GM23338 (cell line): ENCODE measurements at regions not wholly inside any gene's neighbourhood (a gene's known extent, or its start where the extent isn't known, plus 50 kb on each side); places are given as distances from the start of the nearest gene placed in this dataset.
"Not testable (repeated sequence)": the region's sequence is repeated elsewhere in the genome, so short reads cannot be mapped to it uniquely, and the experiment has no call there.

Source experiments
- ATAC-seq: fragments of 200-7000 bp; cut with Tn5 transposase; 3 replicates; pipeline ENCODE4 v1.9.1; 2020
- DNase-seq: peaks from one replicate; pipeline ENCODE4 v3.0.0-alpha.2; 2015; ENCODE audit warnings: low spot score
- H2AFZ ChIP-seq: fragments of 200-600 bp; sonication (generic); 2 replicates; pipeline ENCODE4 v1.8.0; 2016; ENCODE audit warnings: antibody characterized with exemption, mild to moderate bottlenecking, moderate library complexity
- H3F3A ChIP-seq: fragments of 200-600 bp; sonication (generic); replicated peaks from 2 replicates; pipeline ENCODE4 v1.8.0; 2017; ENCODE audit warnings: antibody characterized with exemption, mixed run types, low read depth
- H3K27ac ChIP-seq: fragments of 200-600 bp; sonication (generic); 2 replicates; pipeline ENCODE4 v1.6.1; 2016; ENCODE audit warnings: low read depth
- H3K27me3 ChIP-seq: fragments of 200-600 bp; sonication (generic); 2 replicates; pipeline ENCODE4 v1.8.0; 2016; ENCODE audit warnings: mild to moderate bottlenecking, mixed run types, moderate library complexity; ENCODE audit not compliant: insufficient read depth
- H3K36me3 ChIP-seq: fragments of 200-600 bp; sonication (generic); 2 replicates; pipeline ENCODE4 v1.8.0; 2016; ENCODE audit warnings: mild to moderate bottlenecking; ENCODE audit not compliant: insufficient read depth
- H3K4me1 ChIP-seq: fragments of 200-600 bp; sonication (generic); 2 replicates; pipeline ENCODE4 v1.8.0; 2016; ENCODE audit warnings: mild to moderate bottlenecking, moderate library complexity; ENCODE audit not compliant: insufficient read depth
- H3K4me2 ChIP-seq: fragments of 200-600 bp; sonication (generic); 2 replicates; pipeline ENCODE4 v1.7.1; 2017; ENCODE audit warnings: mixed run types
- H3K4me3 ChIP-seq: fragments of 200-600 bp; sonication (generic); 2 replicates; pipeline ENCODE4 v1.6.1; 2016; ENCODE audit warnings: mixed run types
- H3K79me2 ChIP-seq: fragments of 200-600 bp; sonication (generic); replicated peaks from 2 replicates; pipeline ENCODE4 v1.8.0; 2017; ENCODE audit warnings: mild to moderate bottlenecking; ENCODE audit not compliant: insufficient read depth
- H3K9me2 ChIP-seq: fragments of 200-600 bp; sonication (generic); 2 replicates; pipeline ENCODE4 v1.8.0; 2017; ENCODE audit not compliant: insufficient read depth
- H4K20me1 ChIP-seq: fragments of 200-600 bp; sonication (generic); replicated peaks from 2 replicates; pipeline ENCODE4 v1.8.0; 2017; ENCODE audit warnings: mild to moderate bottlenecking; ENCODE audit not compliant: insufficient read depth
- H3K27ac Mint-ChIP-seq: 2 replicates; pipeline ENCODE4 v1.8.0; 2020; ENCODE audit warnings: inconsistent platforms, mild to moderate bottlenecking, moderate library complexity, mixed read lengths
- H3K27me3 Mint-ChIP-seq: 3 replicates; pipeline ENCODE4 v1.8.0; 2022; ENCODE audit warnings: low read depth, mild to moderate bottlenecking, moderate library complexity, mixed read lengths, inconsistent platforms; ENCODE audit not compliant: insufficient read depth, poor library complexity
- H3K36me3 Mint-ChIP-seq: 3 replicates; pipeline ENCODE4 v1.8.0; 2021; ENCODE audit warnings: low read depth, mild to moderate bottlenecking, inconsistent platforms, moderate library complexity, mixed read lengths
- H3K4me1 Mint-ChIP-seq: 3 replicates; pipeline ENCODE4 v1.8.0; 2020; ENCODE audit warnings: mild to moderate bottlenecking, inconsistent platforms, mixed read lengths
- H3K4me3 Mint-ChIP-seq: 3 replicates; pipeline ENCODE4 v1.8.0; 2021; ENCODE audit warnings: moderate library complexity, mild to moderate bottlenecking, inconsistent platforms, mixed read lengths
- H3K9me3 Mint-ChIP-seq: 3 replicates; pipeline ENCODE4 v1.8.0; 2020; ENCODE audit warnings: moderate library complexity, mild to moderate bottlenecking, inconsistent platforms, mixed read lengths
- CREB1 ChIP-seq: fragments of 250-450 bp; sonication (Bioruptor Pico); IDR thresholded peaks from 2 replicates; pipeline ENCODE4 v1.5.0; 2020; ENCODE audit warnings: low read depth, mild to moderate bottlenecking, moderate library complexity
- CTCF ChIP-seq, 2 experiments: fragments of 200-600 bp in 1 of 2; sonication (generic) in 1 of 2; conservative IDR thresholded peaks; 2 replicates each; pipeline versions ENCODE4 v1.5.1 to v1.6.1; 2016 to 2017; ENCODE audit warnings: antibody characterized with exemption in 2 of 2, low read depth in 2 of 2, mild to moderate bottlenecking in 2 of 2, moderate library complexity in 1 of 2
- ETS1 ChIP-seq: IDR thresholded peaks from 2 replicates; pipeline ENCODE4 v1.6.1; 2016; ENCODE audit warnings: antibody characterized with exemption
- EZH2 ChIP-seq: fragments of 200-600 bp; sonication (generic); IDR thresholded peaks from one replicate; pipeline ENCODE4 v1.8.0; 2017; ENCODE audit warnings: antibody characterized with exemption, mild to moderate bottlenecking, low read depth; ENCODE audit not compliant: unreplicated experiment
- EZH2phosphoT487 ChIP-seq: fragments of 200-600 bp; sonication (generic); IDR thresholded peaks from one replicate; pipeline ENCODE4 v1.8.1; 2018; ENCODE audit warnings: antibody characterized with exemption; ENCODE audit not compliant: unreplicated experiment
- JUNB ChIP-seq: IDR thresholded peaks from one replicate; pipeline ENCODE4 v1.6.1; 2016; ENCODE audit warnings: antibody characterized with exemption; ENCODE audit not compliant: unreplicated experiment
- NANOG ChIP-seq: IDR thresholded peaks from 2 replicates; pipeline ENCODE4 v1.6.1; 2016; ENCODE audit warnings: antibody characterized with exemption, borderline replicate concordance
- POLR2AphosphoS5 ChIP-seq: IDR thresholded peaks from 2 replicates; pipeline ENCODE4 v1.6.1; 2016; ENCODE audit warnings: antibody characterized with exemption, low read depth
- STAT1 ChIP-seq: IDR thresholded peaks from one replicate; pipeline ENCODE4 v1.6.1; 2016; ENCODE audit warnings: antibody characterized with exemption; ENCODE audit not compliant: unreplicated experiment
- ZNF114 ChIP-seq: fragments of 250-450 bp; sonication (Bioruptor Pico); IDR thresholded peaks from 2 replicates; pipeline ENCODE4 v1.5.0; 2020; ENCODE audit warnings: mild to moderate bottlenecking, moderate library complexity
- ZNF462 ChIP-seq: fragments of 250-450 bp; sonication (Bioruptor Pico); IDR thresholded peaks from 2 replicates; pipeline ENCODE4 v1.5.0; 2020; ENCODE audit warnings: mild to moderate bottlenecking, moderate library complexity

- not testable (repeated sequence) for H3K4me2 ChIP-seq, DNase-seq, H3K27me3 ChIP-seq, H3K4me1 ChIP-seq, H3K9me2 ChIP-seq, H3K4me3 Mint-ChIP-seq, ATAC-seq, H3K27ac ChIP-seq, H3K4me1 Mint-ChIP-seq, H3K79me2 ChIP-seq, H3K36me3 ChIP-seq, H3F3A ChIP-seq, H3K4me3 ChIP-seq, H3K27ac Mint-ChIP-seq, H3K27me3 Mint-ChIP-seq, H4K20me1 ChIP-seq, H2AFZ ChIP-seq, H3K36me3 Mint-ChIP-seq
- peaks cover 70% of the 10 kb centered on the region for H3K9me3 Mint-ChIP-seq
Measured at GRCh38 chr15:24271496-24272244, 403.9 kb upstream of the NPAP1 start.

- H2AFZ ChIP-seq = no peak overlapping the region
- no peaks in the 10 kb centered on the region for H3K9me2 ChIP-seq
- H3K4me3 Mint-ChIP-seq = no peak overlapping the region
- peaks cover 4% of the 10 kb centered on the region; the same call in 2 of the 3 replicates for H3K36me3 Mint-ChIP-seq
- H3K27me3 ChIP-seq = no peaks in the 10 kb centered on the region
- no peaks in the 10 kb centered on the region for H3K27me3 Mint-ChIP-seq
- H3K27ac ChIP-seq = no peak overlapping the region
- no peak for DNase-seq
- no peaks in the 10 kb centered on the region for H3K36me3 ChIP-seq
- no peak for ATAC-seq
- H4K20me1 ChIP-seq = no peaks in the 10 kb centered on the region
- H3K4me3 ChIP-seq = no peak overlapping the region
- peaks cover 65% of the 10 kb centered on the region for H3K9me3 Mint-ChIP-seq
- no peaks in the 10 kb centered on the region for H3F3A ChIP-seq
- H3K27ac Mint-ChIP-seq = no peak overlapping the region
- H3K79me2 ChIP-seq = no peaks in the 10 kb centered on the region
- H3K4me1 Mint-ChIP-seq = no peaks in the 10 kb centered on the region
- no peak overlapping the region for H3K4me2 ChIP-seq
- H3K4me1 ChIP-seq = no peaks in the 10 kb centered on the region
- TF ChIP-seq CREB1 (CRISPR knock-in tag) (no peak), ZNF462 (CRISPR knock-in tag) (no peak), NANOG (no peak), ZNF114 (CRISPR knock-in tag) (no peak), STAT1 (no peak), JUNB (no peak), CTCF (conservative IDR thresholded peaks at IDR 0.05; ENCODE audit: low read depth in 2 of 2) (no peak), ETS1 (no peak), EZH2 (no peak), EZH2phosphoT487 (no peak), POLR2AphosphoS5 (no peak)
Measured at GRCh38 chr15:24292837-24293236, 382.7 kb upstream of the NPAP1 start.
